ENCODE measurements at regions not wholly inside any gene's neighbourhood (a gene's known extent, or its start where the extent isn't known, plus 50 kb on each side); places are given as distances from the start of the nearest gene placed in this dataset.

DNA sequence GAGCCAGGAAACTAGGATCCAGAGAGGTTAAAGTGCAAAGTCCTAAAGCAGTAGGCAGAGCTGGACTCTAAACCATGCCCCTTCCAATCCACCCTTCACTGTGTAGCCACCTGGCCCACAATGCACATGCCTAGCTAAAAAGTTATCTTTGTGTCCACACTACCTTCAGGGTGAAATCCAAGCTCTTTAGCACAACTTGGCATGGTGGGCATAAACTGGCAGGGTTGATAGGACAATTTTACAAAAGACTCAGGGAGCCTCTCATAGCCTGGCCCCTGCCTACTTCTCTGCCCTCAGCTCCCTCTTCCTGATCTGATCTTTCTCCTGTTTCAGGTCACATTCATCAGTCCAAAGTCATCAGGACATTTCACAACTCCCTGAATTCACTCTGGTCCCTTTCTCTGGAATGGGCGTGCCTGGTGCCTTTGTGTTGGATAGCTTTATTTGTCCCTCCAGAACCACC, 513.9 kb downstream of the OMA1 start:
- no peak for TF ChIP-seq TAF1 (IDR thresholded peaks at IDR 0.05; ENCODE audit: low read depth)
- no peak for TF ChIP-seq YY1 (IDR thresholded peaks at IDR 0.05; ENCODE audit: low read depth)
- no peak for TF ChIP-seq CEBPB (IDR thresholded peaks at IDR 0.05)
- TF ChIP-seq TCF12 (IDR thresholded peaks at IDR 0.05; ENCODE audit: low read depth) = no peak
- TF ChIP-seq RAD21 (IDR thresholded peaks at IDR 0.05; ENCODE audit: low read depth) = no peak
- no peak for TF ChIP-seq USF1 (IDR thresholded peaks at IDR 0.05)
- TF ChIP-seq, protein P1, sequence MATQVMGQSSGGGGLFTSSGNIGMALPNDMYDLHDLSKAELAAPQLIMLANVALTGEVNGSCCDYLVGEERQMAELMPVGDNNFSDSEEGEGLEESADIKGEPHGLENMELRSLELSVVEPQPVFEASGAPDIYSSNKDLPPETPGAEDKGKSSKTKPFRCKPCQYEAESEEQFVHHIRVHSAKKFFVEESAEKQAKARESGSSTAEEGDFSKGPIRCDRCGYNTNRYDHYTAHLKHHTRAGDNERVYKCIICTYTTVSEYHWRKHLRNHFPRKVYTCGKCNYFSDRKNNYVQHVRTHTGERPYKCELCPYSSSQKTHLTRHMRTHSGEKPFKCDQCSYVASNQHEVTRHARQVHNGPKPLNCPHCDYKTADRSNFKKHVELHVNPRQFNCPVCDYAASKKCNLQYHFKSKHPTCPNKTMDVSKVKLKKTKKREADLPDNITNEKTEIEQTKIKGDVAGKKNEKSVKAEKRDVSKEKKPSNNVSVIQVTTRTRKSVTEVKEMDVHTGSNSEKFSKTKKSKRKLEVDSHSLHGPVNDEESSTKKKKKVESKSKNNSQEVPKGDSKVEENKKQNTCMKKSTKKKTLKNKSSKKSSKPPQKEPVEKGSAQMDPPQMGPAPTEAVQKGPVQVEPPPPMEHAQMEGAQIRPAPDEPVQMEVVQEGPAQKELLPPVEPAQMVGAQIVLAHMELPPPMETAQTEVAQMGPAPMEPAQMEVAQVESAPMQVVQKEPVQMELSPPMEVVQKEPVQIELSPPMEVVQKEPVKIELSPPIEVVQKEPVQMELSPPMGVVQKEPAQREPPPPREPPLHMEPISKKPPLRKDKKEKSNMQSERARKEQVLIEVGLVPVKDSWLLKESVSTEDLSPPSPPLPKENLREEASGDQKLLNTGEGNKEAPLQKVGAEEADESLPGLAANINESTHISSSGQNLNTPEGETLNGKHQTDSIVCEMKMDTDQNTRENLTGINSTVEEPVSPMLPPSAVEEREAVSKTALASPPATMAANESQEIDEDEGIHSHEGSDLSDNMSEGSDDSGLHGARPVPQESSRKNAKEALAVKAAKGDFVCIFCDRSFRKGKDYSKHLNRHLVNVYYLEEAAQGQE (IDR thresholded peaks at IDR 0.05; ENCODE audit: low read depth) = no peak
- TF ChIP-seq TEAD4 (IDR thresholded peaks at IDR 0.05) = no peak
- no peak for TF ChIP-seq EGR1 (IDR thresholded peaks at IDR 0.05)
- TF ChIP-seq ZBTB7A (IDR thresholded peaks at IDR 0.05; ENCODE audit: low read depth) = no peak
- TF ChIP-seq MAX (IDR thresholded peaks at IDR 0.05) = no peak
- TF ChIP-seq EP300 (IDR thresholded peaks at IDR 0.05; ENCODE audit: borderline replicate concordance) = no peak
- TF ChIP-seq NFIC (IDR thresholded peaks at IDR 0.05) = no peak
- no peak for TF ChIP-seq CREB1 (IDR thresholded peaks at IDR 0.05; ENCODE audit: low read depth)
- no peak for TF ChIP-seq FOXM1 (IDR thresholded peaks at IDR 0.05; ENCODE audit: borderline replicate concordance, low read depth)

- TF ChIP-seq TAF1 (IDR thresholded peaks at IDR 0.05; ENCODE audit: low read depth) (no peak), EP300 (IDR thresholded peaks at IDR 0.05; ENCODE audit: borderline replicate concordance) (no peak), USF1 (IDR thresholded peaks at IDR 0.05) (no peak), NFIC (IDR thresholded peaks at IDR 0.05) (no peak), FOXM1 (IDR thresholded peaks at IDR 0.05; ENCODE audit: borderline replicate concordance, low read depth) (no peak), CREB1 (IDR thresholded peaks at IDR 0.05; ENCODE audit: low read depth) (no peak), TEAD4 (IDR thresholded peaks at IDR 0.05) (no peak)
- TF ChIP-seq, protein P1 (IDR thresholded peaks at IDR 0.05; ENCODE audit: low read depth) = no peak
Measured at GRCh38 chr1:58031416-58031815, 515.1 kb downstream of the OMA1 start.

GRCh38 chr1:58030456-58030855, 516.1 kb downstream of the OMA1 start:
- TF ChIP-seq TCF12 (IDR thresholded peaks at IDR 0.05; ENCODE audit: low read depth) = no peak
- no peak for TF ChIP-seq EGR1 (IDR thresholded peaks at IDR 0.05)
- TF ChIP-seq TEAD4 (IDR thresholded peaks at IDR 0.05) = no peak
- no peak for TF ChIP-seq USF1 (IDR thresholded peaks at IDR 0.05)
- no peak for TF ChIP-seq TAF1 (IDR thresholded peaks at IDR 0.05; ENCODE audit: low read depth)
- TF ChIP-seq MAX (IDR thresholded peaks at IDR 0.05) = no peak
- TF ChIP-seq CREB1 (IDR thresholded peaks at IDR 0.05; ENCODE audit: low read depth) = no peak
- TF ChIP-seq, protein P1 (IDR thresholded peaks at IDR 0.05; ENCODE audit: low read depth) = no peak
- no peak for TF ChIP-seq CEBPB (IDR thresholded peaks at IDR 0.05)
- no peak for TF ChIP-seq FOXM1 (IDR thresholded peaks at IDR 0.05; ENCODE audit: borderline replicate concordance, low read depth)
- TF ChIP-seq NFIC (IDR thresholded peaks at IDR 0.05) = no peak
- TF ChIP-seq RAD21 (IDR thresholded peaks at IDR 0.05; ENCODE audit: low read depth) = no peak
- no peak for TF ChIP-seq ZBTB7A (IDR thresholded peaks at IDR 0.05; ENCODE audit: low read depth)
- TF ChIP-seq YY1 (IDR thresholded peaks at IDR 0.05; ENCODE audit: low read depth) = no peak
- TF ChIP-seq EP300 (IDR thresholded peaks at IDR 0.05; ENCODE audit: borderline replicate concordance) = no peak

DNA sequence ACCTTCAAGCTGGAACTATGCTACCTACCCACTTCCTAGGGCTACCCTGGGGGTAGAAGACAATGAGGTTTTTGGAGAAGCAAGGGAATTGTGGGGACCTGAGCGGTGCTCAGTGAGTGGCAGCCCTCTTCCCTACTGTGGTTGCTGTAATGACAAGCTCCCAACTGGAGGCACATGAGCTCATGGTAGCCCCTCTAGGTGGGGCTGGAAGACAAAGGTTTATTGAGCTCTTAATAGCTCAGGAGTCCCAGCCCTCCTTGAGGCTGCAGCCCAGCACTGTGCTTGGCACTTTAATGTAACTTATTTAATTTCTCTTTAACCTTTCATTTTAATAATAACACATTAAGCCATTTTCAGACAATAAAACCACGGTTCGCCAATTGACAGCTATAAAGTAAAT, 528.9 kb downstream of the OMA1 start:
- no peak for TF ChIP-seq NFIC (IDR thresholded peaks at IDR 0.05)
- TF ChIP-seq EGR1 (IDR thresholded peaks at IDR 0.05) = no peak
- no peak for TF ChIP-seq USF1 (IDR thresholded peaks at IDR 0.05)
- TF ChIP-seq RAD21 (IDR thresholded peaks at IDR 0.05; ENCODE audit: low read depth) = no peak
- TF ChIP-seq, protein P1 (IDR thresholded peaks at IDR 0.05; ENCODE audit: low read depth) = no peak

Measured in Ishikawa (cell line).